Osteoblast (primary cell): ENCODE measurements at regions not wholly inside any gene's neighbourhood (a gene's known extent, or its start where the extent isn't known, plus 50 kb on each side); places are given as distances from the start of the nearest gene placed in this dataset.

ENCODE experiments used
- DNase-seq: peaks from one replicate; pipeline ENCODE4 v3.0.0; 2011; ENCODE audit warnings: low spot score, mixed read lengths; ENCODE audit not compliant: insufficient read length; ENCODE audit errors: missing footprints
- H2AFZ ChIP-seq: 2 replicates; pipeline ENCODE4 v1.6.0; 2011; ENCODE audit warnings: mild to moderate bottlenecking, low read length
- H3K27ac ChIP-seq: 2 replicates; pipeline ENCODE4 v1.5.1; 2011; ENCODE audit warnings: mild to moderate bottlenecking, low read depth, low read length, moderate library complexity
- H3K27me3 ChIP-seq: 2 replicates; pipeline ENCODE4 v1.6.0; 2012; ENCODE audit warnings: mild to moderate bottlenecking, control low read depth, inconsistent platforms, low read length, moderate library complexity; ENCODE audit not compliant: insufficient read depth
- H3K36me3 ChIP-seq: 2 replicates; pipeline ENCODE4 v1.5.1; 2011; ENCODE audit warnings: mild to moderate bottlenecking, low read length, control low read depth, moderate library complexity; ENCODE audit not compliant: insufficient read depth
- H3K4me1 ChIP-seq: 2 replicates; pipeline ENCODE4 v1.5.1; 2011; ENCODE audit warnings: mild to moderate bottlenecking, low read length, control low read depth, moderate library complexity; ENCODE audit not compliant: insufficient read depth
- H3K4me2 ChIP-seq: 2 replicates; pipeline ENCODE4 v1.6.0; 2011; ENCODE audit warnings: mild to moderate bottlenecking, low read length; ENCODE audit not compliant: insufficient read depth
- H3K4me3 ChIP-seq: fragments of 200-600 bp; sonication (generic); 3 replicates; pipeline ENCODE4 v1.5.1; 2012; ENCODE audit warnings: mild to moderate bottlenecking, low read length, inconsistent platforms; ENCODE audit not compliant: insufficient read depth
- H3K79me2 ChIP-seq: 2 replicates; pipeline ENCODE4 v1.6.0; 2012; ENCODE audit warnings: mild to moderate bottlenecking, low read length, control low read depth, inconsistent platforms; ENCODE audit not compliant: insufficient read depth
- H3K9me3 ChIP-seq: 2 replicates; pipeline ENCODE4 v1.5.1; 2011; ENCODE audit warnings: low read depth, low read length, control low read depth
- H4K20me1 ChIP-seq: 2 replicates; pipeline ENCODE4 v1.6.0; 2012; ENCODE audit warnings: mild to moderate bottlenecking, low read length, control low read depth; ENCODE audit not compliant: insufficient read depth
- TF ChIP-seq, protein P1 (sequence below): IDR thresholded peaks from 2 replicates; pipeline ENCODE4 v1.5.1; 2011; ENCODE audit warnings: mild to moderate bottlenecking, low read depth, low read length, moderate library complexity; ENCODE audit errors: extremely low read depth

DNA sequence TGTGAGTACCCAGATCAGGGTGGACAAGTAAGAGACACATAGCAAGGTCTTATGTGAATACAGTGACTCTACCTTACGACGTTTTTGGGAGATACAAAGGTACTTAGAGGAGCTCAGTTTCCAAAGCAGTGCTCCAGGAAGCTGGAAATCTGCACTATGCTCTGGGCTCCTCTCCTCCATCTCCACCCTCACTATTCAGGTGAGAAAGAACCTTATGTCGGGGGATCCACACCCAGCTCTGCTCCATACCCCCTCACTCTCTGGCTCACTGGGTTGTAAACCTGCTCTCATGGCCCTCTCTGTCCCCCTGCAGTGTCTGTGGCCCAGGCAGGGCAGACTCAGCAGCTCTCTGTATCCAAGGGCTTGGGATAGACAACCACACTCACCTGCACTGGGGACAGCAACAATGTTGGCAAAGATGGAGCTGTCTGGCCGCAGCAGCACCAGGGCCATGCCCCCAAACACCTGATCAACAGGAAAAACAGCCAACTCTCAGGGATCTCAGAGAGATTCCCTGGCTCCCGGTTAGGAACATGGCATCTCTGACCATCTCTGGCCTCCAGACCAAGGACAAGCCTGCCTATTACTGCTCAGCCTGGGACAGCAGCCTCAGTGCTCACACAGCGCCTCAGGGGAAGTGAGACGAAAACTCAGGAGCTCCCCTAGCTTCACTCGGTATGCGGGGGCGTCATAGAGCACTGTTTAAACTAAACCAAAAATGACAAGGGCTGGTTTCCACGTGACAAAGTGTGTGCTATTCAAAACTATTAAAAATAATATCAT, 60.9 kb upstream of the TOP3B start:
- peaks cover 3% of the 10 kb centered on the region for H3K4me1 ChIP-seq
- H4K20me1 ChIP-seq: no peaks in the 10 kb centered on the region
- DNase-seq: no peak
- H3K79me2 ChIP-seq: no peaks in the 10 kb centered on the region
- no peaks in the 10 kb centered on the region for H3K9me3 ChIP-seq
- no peak overlapping the region for H3K27ac ChIP-seq
- no peak overlapping the region for H2AFZ ChIP-seq
- no peaks in the 10 kb centered on the region for H3K36me3 ChIP-seq
- TF ChIP-seq, protein P1, sequence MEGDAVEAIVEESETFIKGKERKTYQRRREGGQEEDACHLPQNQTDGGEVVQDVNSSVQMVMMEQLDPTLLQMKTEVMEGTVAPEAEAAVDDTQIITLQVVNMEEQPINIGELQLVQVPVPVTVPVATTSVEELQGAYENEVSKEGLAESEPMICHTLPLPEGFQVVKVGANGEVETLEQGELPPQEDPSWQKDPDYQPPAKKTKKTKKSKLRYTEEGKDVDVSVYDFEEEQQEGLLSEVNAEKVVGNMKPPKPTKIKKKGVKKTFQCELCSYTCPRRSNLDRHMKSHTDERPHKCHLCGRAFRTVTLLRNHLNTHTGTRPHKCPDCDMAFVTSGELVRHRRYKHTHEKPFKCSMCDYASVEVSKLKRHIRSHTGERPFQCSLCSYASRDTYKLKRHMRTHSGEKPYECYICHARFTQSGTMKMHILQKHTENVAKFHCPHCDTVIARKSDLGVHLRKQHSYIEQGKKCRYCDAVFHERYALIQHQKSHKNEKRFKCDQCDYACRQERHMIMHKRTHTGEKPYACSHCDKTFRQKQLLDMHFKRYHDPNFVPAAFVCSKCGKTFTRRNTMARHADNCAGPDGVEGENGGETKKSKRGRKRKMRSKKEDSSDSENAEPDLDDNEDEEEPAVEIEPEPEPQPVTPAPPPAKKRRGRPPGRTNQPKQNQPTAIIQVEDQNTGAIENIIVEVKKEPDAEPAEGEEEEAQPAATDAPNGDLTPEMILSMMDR: no peak
- no peak overlapping the region for H3K4me2 ChIP-seq
- H3K27me3 ChIP-seq: peaks cover 11% of the 10 kb centered on the region
- H3K4me3 ChIP-seq: no peak overlapping the region

DNA sequence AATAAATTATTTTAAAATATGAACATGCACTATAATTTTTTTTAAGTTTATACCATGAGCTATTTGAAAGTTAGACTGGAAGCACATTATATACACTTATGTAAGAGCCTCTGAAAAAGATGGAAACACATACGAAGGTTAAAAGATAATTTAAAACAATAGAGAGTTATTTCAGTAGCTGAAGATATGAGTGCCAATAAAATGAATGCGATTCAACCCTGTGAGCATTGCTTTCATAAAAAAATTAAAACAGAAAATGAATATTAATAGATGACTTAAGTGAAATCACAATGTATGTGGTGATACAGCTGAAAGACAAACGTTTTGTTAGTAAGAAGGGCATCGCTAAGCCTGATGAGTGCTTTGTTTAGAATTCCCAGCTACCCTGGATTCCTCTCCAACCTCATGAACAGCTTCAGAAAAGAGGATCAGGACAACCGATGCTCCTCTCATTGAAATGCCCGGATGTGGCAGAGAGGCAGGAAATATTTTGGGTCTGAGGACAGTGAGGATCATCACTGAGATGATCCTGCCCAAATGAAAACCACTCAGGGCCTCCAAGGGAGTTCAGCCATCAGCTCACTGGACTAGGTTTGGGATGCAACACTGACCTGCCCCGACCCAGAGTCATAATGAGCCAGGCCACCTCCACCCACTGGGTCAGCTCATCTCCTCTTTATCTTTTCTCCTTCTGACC, 60.2 kb upstream of the TOP3B start:
- TF ChIP-seq, protein P1: no peak
- Histone ChIP-seq H2AFZ (no peak overlapping the region), H3K27me3 (peaks cover 11% of the 10 kb centered on the region), H3K27ac (no peak overlapping the region), H3K36me3 (no peaks in the 10 kb centered on the region), H4K20me1 (no peaks in the 10 kb centered on the region), H3K79me2 (no peaks in the 10 kb centered on the region), H3K9me3 (no peaks in the 10 kb centered on the region), H3K4me3 (no peak overlapping the region), H3K4me2 (no peak overlapping the region), H3K4me1 (peaks cover 8% of the 10 kb centered on the region)
- no peak for DNase-seq

DNA sequence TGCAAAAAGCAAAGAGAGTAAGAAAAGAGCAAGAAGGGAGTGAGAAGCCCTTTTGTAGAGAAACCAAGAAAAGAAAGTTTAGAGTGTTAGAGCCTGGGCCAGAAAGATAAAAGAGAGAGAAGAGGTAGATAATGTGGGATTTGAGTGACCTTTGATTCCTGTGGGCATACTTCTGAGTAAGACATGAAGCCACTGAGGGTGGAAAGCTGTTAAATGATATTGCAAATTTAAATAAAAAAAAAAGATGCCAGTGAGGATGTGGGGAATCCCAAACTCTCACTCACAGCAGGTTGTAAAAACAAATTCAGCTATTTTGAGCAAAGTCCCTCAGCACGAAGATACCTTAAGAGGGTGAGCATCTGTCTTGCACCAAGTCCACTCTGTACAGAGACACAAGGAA, 59.4 kb upstream of the TOP3B start:
- no peak for DNase-seq
- TF ChIP-seq, protein P1: no peak
- peaks cover 8% of the 10 kb centered on the region for H3K4me1 ChIP-seq

DNA sequence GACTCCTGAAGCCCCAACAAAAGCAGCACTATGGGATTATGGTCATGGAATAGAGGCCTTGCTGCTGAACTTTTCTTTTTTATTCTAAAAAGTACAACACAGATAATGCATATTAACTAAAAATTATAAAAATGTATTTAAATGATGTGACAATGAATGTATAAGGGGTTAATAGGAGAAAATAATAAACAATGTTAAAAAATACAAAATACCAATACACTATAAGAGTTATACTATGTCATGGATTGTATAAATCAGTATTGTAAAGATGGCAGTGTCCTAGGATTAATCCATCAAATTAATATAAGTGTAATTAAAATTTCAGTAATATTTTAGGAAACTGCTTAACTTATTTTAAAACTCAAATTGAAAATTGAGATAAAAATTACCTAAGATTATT, 58.3 kb upstream of the TOP3B start:
- TF ChIP-seq, protein P1: no peak
- Histone ChIP-seq H3K4me1 (peaks cover 8% of the 10 kb centered on the region), H2AFZ (no peak overlapping the region), H3K4me3 (no peak overlapping the region), H4K20me1 (no peaks in the 10 kb centered on the region), H3K36me3 (no peaks in the 10 kb centered on the region), H3K9me3 (no peaks in the 10 kb centered on the region), H3K79me2 (no peaks in the 10 kb centered on the region), H3K27ac (no peak overlapping the region), H3K27me3 (peaks cover 13% of the 10 kb centered on the region), H3K4me2 (no peak overlapping the region)
- DNase-seq: no peak

More for the DNA sequence above, 59.4 kb upstream of the TOP3B start:
- no peaks in the 10 kb centered on the region for H3K36me3 ChIP-seq
- H4K20me1 ChIP-seq: no peaks in the 10 kb centered on the region
- no peaks in the 10 kb centered on the region for H3K9me3 ChIP-seq
- no peak overlapping the region for H3K27ac ChIP-seq
- no peaks in the 10 kb centered on the region for H3K79me2 ChIP-seq
- no peak overlapping the region for H3K4me3 ChIP-seq
- no peak overlapping the region for H2AFZ ChIP-seq
- no peak overlapping the region for H3K4me2 ChIP-seq
- peaks cover 11% of the 10 kb centered on the region for H3K27me3 ChIP-seq
